ENCODE measurements at regions not wholly inside any gene's neighbourhood (a gene's known extent, or its start where the extent isn't known, plus 50 kb on each side); places are given as distances from the start of the nearest gene placed in this dataset.

DNA sequence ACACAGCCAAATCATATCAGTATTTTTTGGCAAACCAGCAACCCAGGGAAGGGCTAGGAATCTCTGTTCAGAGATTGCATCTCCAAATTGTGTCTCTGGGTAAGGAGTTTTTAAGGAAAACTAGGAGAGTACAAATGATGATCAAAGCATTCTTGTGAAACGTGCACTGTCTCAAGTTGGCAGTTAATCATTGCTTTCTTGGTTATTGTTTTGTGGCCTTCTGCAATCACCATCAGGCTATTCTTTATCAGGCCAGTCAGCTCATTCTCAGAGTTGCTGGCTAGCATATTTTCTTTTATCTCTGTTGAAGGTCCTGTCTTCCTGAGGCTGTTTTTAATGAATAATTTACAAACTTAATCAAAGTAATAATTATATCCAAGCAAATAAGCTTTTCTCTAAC, 129.1 kb upstream of the CCDC179 start:
- H3K27ac ChIP-seq: no peak overlapping the region
- TF ChIP-seq CTCF (IDR thresholded peaks at IDR 0.05) (no peak), ZFX (IDR thresholded peaks at IDR 0.05; ENCODE audit: borderline replicate concordance) (no peak)

- TF ChIP-seq CTCF (IDR thresholded peaks at IDR 0.05): no peak
- TF ChIP-seq ZFX (IDR thresholded peaks at IDR 0.05; ENCODE audit: borderline replicate concordance): no peak
- no peak overlapping the region for H3K27ac ChIP-seq
Measured at GRCh38 chr11:22991196-22991595, 130.9 kb upstream of the CCDC179 start.

DNA sequence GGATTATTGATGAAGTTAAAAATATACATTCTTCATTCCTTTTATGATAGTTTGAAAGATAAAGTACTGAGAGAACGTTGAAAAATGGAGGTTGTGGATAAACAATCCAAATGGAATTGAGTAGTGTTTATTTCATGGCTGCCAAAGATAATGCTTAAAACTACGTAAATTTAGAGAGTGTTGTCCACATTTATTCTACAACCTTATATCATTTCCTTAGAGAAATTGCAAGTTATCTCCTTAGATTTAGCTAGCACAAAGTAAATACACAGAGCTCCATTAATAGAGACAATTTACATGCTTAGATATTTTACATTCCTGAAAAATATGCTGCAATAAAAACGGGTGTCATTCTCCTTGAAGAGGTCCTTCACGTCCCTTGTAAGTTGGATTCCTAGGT, 146.5 kb upstream of the CCDC179 start:
- TF ChIP-seq CTCF (IDR thresholded peaks at IDR 0.05): no peak
- no peak for TF ChIP-seq ZFX (IDR thresholded peaks at IDR 0.05; ENCODE audit: borderline replicate concordance)
- no peak overlapping the region for H3K27ac ChIP-seq

GRCh38 chr11:23010790-23011335, 150.6 kb upstream of the CCDC179 start:
- TF ChIP-seq ZFX (IDR thresholded peaks at IDR 0.05; ENCODE audit: borderline replicate concordance): no peak
- no peak for TF ChIP-seq CTCF (IDR thresholded peaks at IDR 0.05)
- no peak overlapping the region for H3K27ac ChIP-seq

- no peak for TF ChIP-seq ZFX (IDR thresholded peaks at IDR 0.05; ENCODE audit: borderline replicate concordance)
- no peak for TF ChIP-seq CTCF (IDR thresholded peaks at IDR 0.05)
- H3K27ac ChIP-seq: no peak overlapping the region
Measured at GRCh38 chr11:23012930-23013329, 152.7 kb upstream of the CCDC179 start.

DNA sequence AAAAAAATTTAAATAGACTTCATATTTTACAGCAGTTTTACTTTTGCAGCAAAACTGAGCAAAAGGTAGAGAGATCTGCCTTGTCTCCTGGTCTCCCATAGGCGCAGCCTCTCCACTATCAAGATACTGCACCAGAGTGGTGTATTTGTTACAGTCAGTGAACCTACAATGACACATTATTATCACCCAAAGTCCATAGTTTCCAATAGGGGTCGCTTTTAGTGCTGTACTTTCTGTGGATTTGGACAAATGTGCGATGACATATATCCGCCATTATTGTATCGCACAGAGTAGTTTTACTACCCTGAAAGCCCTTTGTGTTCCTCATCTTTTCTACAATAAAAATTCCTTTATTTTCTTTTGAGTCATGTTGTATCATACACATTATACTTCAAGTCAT, 153.2 kb upstream of the CCDC179 start:
- H3K27ac ChIP-seq: no peak overlapping the region
- TF ChIP-seq CTCF (IDR thresholded peaks at IDR 0.05): no peak
- no peak for TF ChIP-seq ZFX (IDR thresholded peaks at IDR 0.05; ENCODE audit: borderline replicate concordance)

- no peak overlapping the region for H3K27ac ChIP-seq
- TF ChIP-seq CTCF (IDR thresholded peaks at IDR 0.05) (peak; percentile 80), ZFX (IDR thresholded peaks at IDR 0.05; ENCODE audit: borderline replicate concordance) (no peak)
Measured at GRCh38 chr11:23021287-23021863, 161.1 kb upstream of the CCDC179 start.
